ENCODE measurements at regions not wholly inside any gene's neighbourhood (a gene's known extent, or its start where the extent isn't known, plus 50 kb on each side); places are given as distances from the start of the nearest gene placed in this dataset.

DNA sequence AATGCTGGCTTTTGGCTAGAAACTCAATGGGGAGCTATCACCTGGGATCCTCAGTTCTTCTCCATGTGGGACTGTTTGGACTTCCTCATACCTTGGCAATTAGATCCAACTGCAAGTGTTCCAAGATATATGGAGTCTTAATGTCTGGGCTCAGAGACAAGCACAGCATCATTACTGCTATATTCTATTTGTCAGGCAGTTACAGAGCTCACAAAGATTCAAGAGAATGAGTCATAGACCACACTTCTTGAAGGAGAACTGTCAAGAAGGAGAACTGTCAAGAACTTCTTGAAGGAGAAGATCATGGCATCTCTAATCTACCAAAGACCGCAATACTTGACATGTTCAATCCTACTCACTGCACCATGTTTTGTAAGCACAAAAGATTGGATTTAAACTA is 106.8 kb upstream of the NREP start:
- H3K9me3 ChIP-seq (replicated peaks; ENCODE audit: low read length) = no peaks in the 10 kb centered on the region
- no peak overlapping the region for H3K4me2 ChIP-seq (ENCODE audit: low read length)
- no peaks in the 10 kb centered on the region for H3K36me3 ChIP-seq (ENCODE audit: insufficient read depth, low read length)
- no peak overlapping the region for H3K4me3 ChIP-seq (ENCODE audit: low read length)
- no peak overlapping the region for H3K9ac ChIP-seq (ENCODE audit: low read depth, low read length)
- H3K4me1 ChIP-seq (ENCODE audit: control insufficient read depth, insufficient read depth, low read length) = peaks cover 16% of the 10 kb centered on the region
- H3K27me3 ChIP-seq (ENCODE audit: control insufficient read depth, insufficient read depth, low read length) = no peaks in the 10 kb centered on the region

DNA sequence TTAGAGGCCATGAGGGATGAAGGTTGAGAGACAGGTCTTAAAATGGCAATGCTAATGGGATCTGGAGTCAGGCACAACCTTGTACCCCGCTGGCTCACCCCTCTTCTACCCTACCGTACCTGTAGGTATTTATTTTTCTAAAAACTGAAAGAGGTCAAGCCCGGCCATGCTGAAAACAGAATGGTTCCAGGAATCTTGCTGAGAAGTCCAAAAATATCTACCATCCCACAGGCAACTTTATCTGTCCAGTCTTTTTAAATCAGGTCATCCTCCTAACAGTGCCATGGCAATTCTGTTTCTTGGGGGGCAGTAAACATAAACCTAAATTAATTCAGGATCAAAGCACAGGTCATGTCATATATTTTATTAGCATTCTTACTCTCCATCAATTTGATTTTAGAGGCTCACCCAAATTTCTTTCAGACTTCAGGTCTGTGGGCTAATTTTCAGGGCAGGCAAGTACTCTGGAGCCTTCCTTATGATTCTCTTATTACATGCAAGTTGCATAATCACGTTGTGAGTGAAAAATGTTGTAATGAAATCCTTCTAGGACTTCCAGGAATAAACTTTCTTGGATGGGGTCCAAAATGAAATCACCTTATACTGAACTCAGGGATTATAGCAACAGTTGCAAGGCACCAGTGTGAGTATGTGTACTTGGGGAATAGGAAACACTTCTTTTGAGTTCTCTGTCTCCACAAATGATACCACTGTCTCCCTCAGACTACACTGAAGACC is 102.7 kb upstream of the NREP start:
- Histone ChIP-seq H3K9ac (ENCODE audit: low read depth, low read length) (no peak overlapping the region), H3K4me2 (ENCODE audit: low read length) (no peak overlapping the region), H3K27me3 (ENCODE audit: control insufficient read depth, insufficient read depth, low read length) (no peaks in the 10 kb centered on the region), H3K36me3 (ENCODE audit: insufficient read depth, low read length) (no peaks in the 10 kb centered on the region), H3K4me1 (ENCODE audit: control insufficient read depth, insufficient read depth, low read length) (peaks cover 18% of the 10 kb centered on the region), H3K4me3 (ENCODE audit: low read length) (no peak overlapping the region), H3K9me3 (replicated peaks; ENCODE audit: low read length) (no peaks in the 10 kb centered on the region)

DNA sequence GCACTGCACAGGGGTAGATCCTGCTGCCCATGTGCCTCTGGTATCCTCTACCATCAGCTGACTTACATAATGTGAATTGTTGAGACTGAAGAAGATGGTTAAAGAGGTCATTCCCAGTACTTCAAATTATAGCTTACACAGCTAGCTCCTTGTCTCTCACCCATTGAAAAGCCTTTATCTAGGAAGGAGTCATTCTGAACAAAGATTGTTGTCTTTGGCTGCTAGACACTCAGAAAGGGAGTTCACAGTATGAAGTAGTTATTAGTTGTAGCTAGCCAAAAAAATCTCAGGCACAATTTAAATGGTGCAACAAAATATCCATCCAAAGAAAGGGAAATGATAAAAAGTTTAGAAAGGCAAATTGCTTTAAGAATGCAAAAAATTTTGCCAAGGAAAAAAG is 102.0 kb upstream of the NREP start:
- H3K4me2 ChIP-seq (ENCODE audit: low read length) = peak overlapping the region; percentile 6
- no peaks in the 10 kb centered on the region for H3K9me3 ChIP-seq (replicated peaks; ENCODE audit: low read length)
- H3K36me3 ChIP-seq (ENCODE audit: insufficient read depth, low read length) = no peaks in the 10 kb centered on the region
- peaks cover 18% of the 10 kb centered on the region for H3K4me1 ChIP-seq (ENCODE audit: control insufficient read depth, insufficient read depth, low read length)
- no peaks in the 10 kb centered on the region for H3K27me3 ChIP-seq (ENCODE audit: control insufficient read depth, insufficient read depth, low read length)
- H3K4me3 ChIP-seq (ENCODE audit: low read length) = no peak overlapping the region
- H3K9ac ChIP-seq (ENCODE audit: low read depth, low read length) = no peak overlapping the region

GRCh38 chr5:111857623-111858022 is 100.6 kb upstream of the NREP start:
- Histone ChIP-seq H3K9ac (ENCODE audit: low read depth, low read length) (no peak overlapping the region), H3K9me3 (replicated peaks; ENCODE audit: low read length) (no peaks in the 10 kb centered on the region), H3K36me3 (ENCODE audit: insufficient read depth, low read length) (no peaks in the 10 kb centered on the region), H3K27me3 (ENCODE audit: control insufficient read depth, insufficient read depth, low read length) (no peaks in the 10 kb centered on the region), H3K4me2 (ENCODE audit: low read length) (no peak overlapping the region), H3K4me1 (ENCODE audit: control insufficient read depth, insufficient read depth, low read length) (peaks cover 18% of the 10 kb centered on the region), H3K4me3 (ENCODE audit: low read length) (no peak overlapping the region)

GRCh38 chr5:111856876-111857466 is 100.0 kb upstream of the NREP start:
- peaks cover 18% of the 10 kb centered on the region for H3K4me1 ChIP-seq (ENCODE audit: control insufficient read depth, insufficient read depth, low read length)
- H3K36me3 ChIP-seq (ENCODE audit: insufficient read depth, low read length) = no peaks in the 10 kb centered on the region
- no peak overlapping the region for H3K4me3 ChIP-seq (ENCODE audit: low read length)
- no peaks in the 10 kb centered on the region for H3K9me3 ChIP-seq (replicated peaks; ENCODE audit: low read length)
- no peaks in the 10 kb centered on the region for H3K27me3 ChIP-seq (ENCODE audit: control insufficient read depth, insufficient read depth, low read length)
- no peak overlapping the region for H3K4me2 ChIP-seq (ENCODE audit: low read length)
- no peak overlapping the region for H3K9ac ChIP-seq (ENCODE audit: low read depth, low read length)

DNA sequence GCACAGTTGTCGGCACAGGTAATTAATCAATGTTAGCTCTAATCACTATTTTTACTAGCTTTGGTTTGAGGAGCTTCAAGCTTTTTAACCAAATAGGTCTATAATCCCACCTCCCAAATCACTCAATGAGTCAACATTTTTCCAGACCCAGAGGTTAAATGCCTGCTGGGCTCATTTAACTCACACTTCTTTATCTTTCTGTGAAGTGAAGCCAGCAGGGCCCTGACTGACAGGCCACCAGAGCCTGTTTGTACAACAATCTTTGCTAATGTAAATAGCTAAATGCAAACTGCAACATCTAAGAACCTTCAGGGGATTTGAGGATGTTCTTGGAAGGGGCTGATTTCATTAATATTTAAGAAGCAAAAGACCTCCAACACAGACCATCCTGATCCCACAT is 98.4 kb upstream of the NREP start:
- Histone ChIP-seq H3K36me3 (ENCODE audit: insufficient read depth, low read length) (no peaks in the 10 kb centered on the region), H3K9ac (ENCODE audit: low read depth, low read length) (no peak overlapping the region), H3K4me3 (ENCODE audit: low read length) (no peak overlapping the region), H3K27me3 (ENCODE audit: control insufficient read depth, insufficient read depth, low read length) (no peaks in the 10 kb centered on the region), H3K9me3 (replicated peaks; ENCODE audit: low read length) (no peaks in the 10 kb centered on the region), H3K4me1 (ENCODE audit: control insufficient read depth, insufficient read depth, low read length) (peaks cover 18% of the 10 kb centered on the region), H3K4me2 (ENCODE audit: low read length) (no peak overlapping the region)

GRCh38 chr5:111854186-111854585 is 97.2 kb upstream of the NREP start:
- Histone ChIP-seq H3K4me2 (ENCODE audit: low read length) (no peak overlapping the region), H3K4me1 (ENCODE audit: control insufficient read depth, insufficient read depth, low read length) (peaks cover 6% of the 10 kb centered on the region), H3K27me3 (ENCODE audit: control insufficient read depth, insufficient read depth, low read length) (no peaks in the 10 kb centered on the region), H3K9me3 (replicated peaks; ENCODE audit: low read length) (no peaks in the 10 kb centered on the region), H3K9ac (ENCODE audit: low read depth, low read length) (no peak overlapping the region), H3K4me3 (ENCODE audit: low read length) (no peak overlapping the region), H3K36me3 (ENCODE audit: insufficient read depth, low read length) (no peaks in the 10 kb centered on the region)

GRCh38 chr5:111853748-111854147 is 96.8 kb upstream of the NREP start:
- H3K4me2 ChIP-seq (ENCODE audit: low read length) = no peak overlapping the region
- no peaks in the 10 kb centered on the region for H3K27me3 ChIP-seq (ENCODE audit: control insufficient read depth, insufficient read depth, low read length)
- no peaks in the 10 kb centered on the region for H3K9me3 ChIP-seq (replicated peaks; ENCODE audit: low read length)
- H3K36me3 ChIP-seq (ENCODE audit: insufficient read depth, low read length) = no peaks in the 10 kb centered on the region
- no peak overlapping the region for H3K9ac ChIP-seq (ENCODE audit: low read depth, low read length)
- H3K4me3 ChIP-seq (ENCODE audit: low read length) = no peak overlapping the region
- H3K4me1 ChIP-seq (ENCODE audit: control insufficient read depth, insufficient read depth, low read length) = peaks cover 1% of the 10 kb centered on the region

DNA sequence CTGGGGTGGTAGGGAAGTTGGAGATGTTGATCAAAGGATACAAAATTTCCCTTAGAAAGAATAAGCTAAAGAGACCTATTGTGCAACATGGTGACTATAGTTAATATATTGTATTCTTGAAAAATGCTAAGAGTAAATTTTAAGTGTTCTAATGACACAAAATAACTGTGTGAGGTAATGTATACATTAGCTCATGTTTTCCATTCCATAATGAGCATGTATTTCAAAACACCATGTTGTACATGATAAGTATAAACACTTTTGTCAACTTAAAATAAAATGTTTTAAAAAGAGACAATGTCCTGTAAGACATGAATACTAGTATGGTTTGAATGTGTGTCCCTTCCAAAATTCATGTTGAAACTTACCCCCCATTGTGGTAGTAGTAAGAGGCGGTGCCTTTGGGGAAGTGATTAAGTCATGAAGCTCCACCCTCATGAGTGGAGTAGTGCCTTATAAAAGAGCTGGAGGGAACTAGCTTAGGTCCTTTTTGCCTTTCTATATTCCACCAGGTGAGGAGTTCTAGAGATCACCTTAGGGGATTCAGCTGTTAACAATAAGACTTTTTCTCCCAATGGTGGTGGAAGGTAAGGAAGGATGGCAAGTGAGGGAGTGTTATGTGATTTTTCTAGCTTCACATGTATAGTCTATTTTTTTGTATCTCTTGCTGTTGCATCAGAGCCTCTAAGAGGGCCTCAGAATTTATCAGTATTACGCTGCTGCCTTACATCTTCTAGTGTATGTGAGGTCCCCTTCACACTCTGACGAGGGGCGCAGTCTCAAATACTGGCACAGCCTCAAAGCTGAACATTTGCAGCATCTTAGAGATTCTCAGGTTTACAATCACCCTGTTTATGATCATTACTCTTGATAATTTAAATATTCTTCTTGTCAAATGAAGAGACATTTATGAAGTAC is 94.9 kb upstream of the NREP start:
- H3K4me2 ChIP-seq (ENCODE audit: low read length) = no peak overlapping the region
- H3K9ac ChIP-seq (ENCODE audit: low read depth, low read length) = no peak overlapping the region
- no peaks in the 10 kb centered on the region for H3K4me1 ChIP-seq (ENCODE audit: control insufficient read depth, insufficient read depth, low read length)
- no peaks in the 10 kb centered on the region for H3K9me3 ChIP-seq (replicated peaks; ENCODE audit: low read length)
- no peaks in the 10 kb centered on the region for H3K36me3 ChIP-seq (ENCODE audit: insufficient read depth, low read length)
- H3K4me3 ChIP-seq (ENCODE audit: low read length) = no peak overlapping the region
- no peaks in the 10 kb centered on the region for H3K27me3 ChIP-seq (ENCODE audit: control insufficient read depth, insufficient read depth, low read length)

DNA sequence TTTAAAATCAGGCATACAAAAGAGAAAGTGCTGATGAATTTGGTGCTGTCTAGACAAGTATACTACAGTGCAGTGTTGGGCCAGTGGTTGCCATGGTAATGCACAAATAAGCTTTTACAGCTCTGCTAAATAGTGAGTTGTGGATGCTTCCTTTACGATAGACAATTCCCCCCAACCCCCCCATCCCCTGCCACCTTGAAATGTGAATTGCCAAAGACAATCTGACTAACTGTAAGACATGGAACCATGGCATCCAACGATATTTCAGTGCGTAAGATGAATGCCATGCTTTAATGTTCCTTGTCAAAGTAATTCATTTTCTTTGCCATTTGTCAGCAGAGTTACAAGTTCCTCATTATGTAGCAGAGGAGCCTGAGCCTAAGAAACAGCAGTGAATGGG is 91.5 kb upstream of the NREP start:
- H3K9me3 ChIP-seq (replicated peaks; ENCODE audit: low read length) = no peaks in the 10 kb centered on the region
- no peaks in the 10 kb centered on the region for H3K27me3 ChIP-seq (ENCODE audit: control insufficient read depth, insufficient read depth, low read length)
- no peak overlapping the region for H3K4me2 ChIP-seq (ENCODE audit: low read length)
- no peak overlapping the region for H3K9ac ChIP-seq (ENCODE audit: low read depth, low read length)
- H3K4me1 ChIP-seq (ENCODE audit: control insufficient read depth, insufficient read depth, low read length) = no peaks in the 10 kb centered on the region
- H3K36me3 ChIP-seq (ENCODE audit: insufficient read depth, low read length) = no peaks in the 10 kb centered on the region
- H3K4me3 ChIP-seq (ENCODE audit: low read length) = no peak overlapping the region

- H3K4me1 ChIP-seq (ENCODE audit: control insufficient read depth, insufficient read depth, low read length) = no peaks in the 10 kb centered on the region
- H3K27me3 ChIP-seq (ENCODE audit: control insufficient read depth, insufficient read depth, low read length) = no peaks in the 10 kb centered on the region
- H3K9ac ChIP-seq (ENCODE audit: low read depth, low read length) = no peak overlapping the region
- H3K36me3 ChIP-seq (ENCODE audit: insufficient read depth, low read length) = no peaks in the 10 kb centered on the region
- no peak overlapping the region for H3K4me2 ChIP-seq (ENCODE audit: low read length)
- no peak overlapping the region for H3K4me3 ChIP-seq (ENCODE audit: low read length)
- H3K9me3 ChIP-seq (replicated peaks; ENCODE audit: low read length) = no peaks in the 10 kb centered on the region
Observed at GRCh38 chr5:111847052-111847925, 90.3 kb upstream of the NREP start.

Measured in skeletal muscle satellite cell (primary cell).